SU-DHL-6 (cell line): ENCODE measurements at regions not wholly inside any gene's neighbourhood (a gene's known extent, or its start where the extent isn't known, plus 50 kb on each side); places are given as distances from the start of the nearest gene placed in this dataset.

Experiments
- H2AFZ ChIP-seq: fragments of 200-600 bp; sonication (generic); 2 replicates; pipeline ENCODE4 v1.6.1; 2014; ENCODE audit warnings: low read depth, mild to moderate bottlenecking, moderate library complexity, mixed read lengths, antibody characterized with exemption, low read length; ENCODE audit not compliant: severe bottlenecking
- H3F3A ChIP-seq: fragments of 200-600 bp; shearing (Covaris generic); 2 replicates; pipeline ENCODE4 v1.6.0; 2016; ENCODE audit warnings: antibody characterized with exemption, mild to moderate bottlenecking; ENCODE audit not compliant: insufficient read depth
- H3K27ac ChIP-seq: fragments of 200-600 bp; sonication (generic); 2 replicates; pipeline ENCODE4 v1.5.1; 2016; ENCODE audit warnings: low read depth, mild to moderate bottlenecking, low read length, moderate library complexity, mixed read lengths
- H3K27me3 ChIP-seq: fragments of 200-600 bp; sonication (generic), shearing (Covaris generic); 2 replicates; pipeline ENCODE4 v1.6.0; 2014; ENCODE audit warnings: mild to moderate bottlenecking, low read length
- H3K36me3 ChIP-seq: fragments of 200-600 bp; sonication (generic); 2 replicates; pipeline ENCODE4 v1.6.1; 2014; ENCODE audit warnings: mild to moderate bottlenecking, low read length, mixed read lengths
- H3K4me2 ChIP-seq: fragments of 300-600, 200-600 bp; shearing (Covaris generic), sonication (generic); 2 replicates; pipeline ENCODE4 v1.6.0; 2014; ENCODE audit warnings: low read length, low read depth, mild to moderate bottlenecking; ENCODE audit not compliant: poor library complexity, severe bottlenecking
- H3K4me3 ChIP-seq: fragments of 200-600 bp; sonication (generic); 2 replicates; pipeline ENCODE4 v1.5.1; 2014; ENCODE audit warnings: antibody characterized with exemption, low read length, mild to moderate bottlenecking, mixed read lengths; ENCODE audit not compliant: insufficient read depth, poor library complexity, severe bottlenecking
- H3K79me2 ChIP-seq: fragments of 200-600 bp; sonication (generic); 2 replicates; pipeline ENCODE4 v1.6.1; 2014; ENCODE audit warnings: mild to moderate bottlenecking, low read length, moderate library complexity; ENCODE audit not compliant: insufficient read depth
- H3K9ac ChIP-seq: fragments of 200-600 bp; sonication (generic); 2 replicates; pipeline ENCODE4 v1.7.0; 2014; ENCODE audit warnings: mild to moderate bottlenecking, low read length
- H3K9me2 ChIP-seq: fragments of 200-600 bp; sonication (generic); replicated peaks from 2 replicates; pipeline ENCODE4 v1.6.1; 2014; ENCODE audit warnings: low read length; ENCODE audit not compliant: insufficient read depth
- H3K9me3 ChIP-seq: fragments of 200-600 bp; sonication (generic); 2 replicates; pipeline ENCODE4 v1.6.1; 2014; ENCODE audit warnings: low read length, mixed read lengths; ENCODE audit not compliant: insufficient read depth
- H4K20me1 ChIP-seq: fragments of 200-600 bp; sonication (generic); 2 replicates; pipeline ENCODE4 v1.6.1; 2014; ENCODE audit warnings: low read depth, mild to moderate bottlenecking, antibody characterized with exemption, low read length, moderate library complexity, mixed read lengths
- CTCF ChIP-seq: fragments of 200-600 bp; sonication (generic); IDR thresholded peaks from one replicate; pipeline ENCODE4 v1.5.1; 2017; ENCODE audit warnings: antibody characterized with exemption, mild to moderate bottlenecking, low read length, moderate library complexity; ENCODE audit not compliant: insufficient read depth, poor library complexity, severe bottlenecking
- EZH2phosphoT487 ChIP-seq: fragments of 200-600 bp; sonication (generic), shearing (Covaris generic); conservative IDR thresholded peaks from 2 replicates; pipeline ENCODE4 v1.6.1; 2018; ENCODE audit warnings: mild to moderate bottlenecking, antibody characterized with exemption, low read length, moderate library complexity, mixed read lengths

GRCh38 chr5:81848362-81848880, 97.5 kb upstream of the SSBP2 start:
- no peak for TF ChIP-seq EZH2phosphoT487
- no peak for TF ChIP-seq CTCF
- H3K9me3 ChIP-seq = no peaks in the 10 kb centered on the region
- H3K36me3 ChIP-seq = no peaks in the 10 kb centered on the region
- no peaks in the 10 kb centered on the region for H3K27me3 ChIP-seq
- H3K27ac ChIP-seq = no peak overlapping the region
- H4K20me1 ChIP-seq = no peaks in the 10 kb centered on the region
- no peaks in the 10 kb centered on the region for H3K79me2 ChIP-seq
- H3K9ac ChIP-seq = no peak overlapping the region
- H3K4me2 ChIP-seq = no peak overlapping the region
- no peak overlapping the region for H3K4me3 ChIP-seq
- no peaks in the 10 kb centered on the region for H3K9me2 ChIP-seq
- peaks cover 11% of the 10 kb centered on the region; the same call in 1 of the 2 replicates for H3F3A ChIP-seq
- H2AFZ ChIP-seq = no peak overlapping the region

- TF ChIP-seq CTCF (no peak), EZH2phosphoT487 (no peak)
- Histone ChIP-seq H2AFZ (no peak overlapping the region), H4K20me1 (no peaks in the 10 kb centered on the region), H3K9me2 (no peaks in the 10 kb centered on the region), H3K27me3 (no peaks in the 10 kb centered on the region), H3K27ac (no peak overlapping the region), H3K4me3 (no peak overlapping the region), H3K9ac (no peak overlapping the region), H3K36me3 (no peaks in the 10 kb centered on the region), H3F3A (no peaks in the 10 kb centered on the region), H3K4me2 (no peak overlapping the region), H3K9me3 (no peaks in the 10 kb centered on the region), H3K79me2 (no peaks in the 10 kb centered on the region)
Observed at GRCh38 chr5:81846301-81846700, 95.4 kb upstream of the SSBP2 start.

- no peaks in the 10 kb centered on the region for H3K27me3 ChIP-seq
- no peak overlapping the region for H3K4me3 ChIP-seq
- H2AFZ ChIP-seq = no peak overlapping the region
- H3K9me2 ChIP-seq = no peaks in the 10 kb centered on the region
- no peaks in the 10 kb centered on the region for H4K20me1 ChIP-seq
- no peaks in the 10 kb centered on the region for H3F3A ChIP-seq
- no peak overlapping the region for H3K4me2 ChIP-seq
- TF ChIP-seq EZH2phosphoT487 (no peak), CTCF (no peak)
- H3K79me2 ChIP-seq = no peaks in the 10 kb centered on the region
- H3K27ac ChIP-seq = no peak overlapping the region
- no peak overlapping the region for H3K9ac ChIP-seq
- no peaks in the 10 kb centered on the region for H3K9me3 ChIP-seq
- no peaks in the 10 kb centered on the region for H3K36me3 ChIP-seq
Observed at GRCh38 chr5:81843845-81844244, 92.9 kb upstream of the SSBP2 start.
